ENCODE measurements at regions not wholly inside any gene's neighbourhood (a gene's known extent, or its start where the extent isn't known, plus 50 kb on each side); places are given as distances from the start of the nearest gene placed in this dataset.

DNA sequence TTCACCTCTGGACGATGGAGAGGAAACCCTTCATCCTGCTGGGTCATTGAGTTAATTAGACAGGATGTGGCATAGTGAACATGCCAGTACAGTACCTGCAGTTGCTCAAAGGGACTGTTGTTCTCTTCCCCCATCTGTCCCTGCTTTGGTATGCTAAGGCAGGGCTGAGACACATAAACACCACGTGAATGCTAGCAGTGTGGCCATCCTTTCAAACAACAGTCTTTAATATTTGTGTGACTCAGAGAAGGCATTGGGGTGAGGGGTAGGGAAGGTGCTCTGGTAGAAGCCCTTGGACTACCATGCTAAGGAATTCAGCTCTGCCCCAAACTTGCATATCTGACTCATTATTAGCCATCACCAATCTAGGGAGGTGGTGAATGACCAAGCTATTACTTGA is 180.2 kb upstream of the ZNF618 start:
- TF ChIP-seq TAF1 (IDR thresholded peaks at IDR 0.05; ENCODE audit: low read depth): no peak
- TF ChIP-seq, protein P1, sequence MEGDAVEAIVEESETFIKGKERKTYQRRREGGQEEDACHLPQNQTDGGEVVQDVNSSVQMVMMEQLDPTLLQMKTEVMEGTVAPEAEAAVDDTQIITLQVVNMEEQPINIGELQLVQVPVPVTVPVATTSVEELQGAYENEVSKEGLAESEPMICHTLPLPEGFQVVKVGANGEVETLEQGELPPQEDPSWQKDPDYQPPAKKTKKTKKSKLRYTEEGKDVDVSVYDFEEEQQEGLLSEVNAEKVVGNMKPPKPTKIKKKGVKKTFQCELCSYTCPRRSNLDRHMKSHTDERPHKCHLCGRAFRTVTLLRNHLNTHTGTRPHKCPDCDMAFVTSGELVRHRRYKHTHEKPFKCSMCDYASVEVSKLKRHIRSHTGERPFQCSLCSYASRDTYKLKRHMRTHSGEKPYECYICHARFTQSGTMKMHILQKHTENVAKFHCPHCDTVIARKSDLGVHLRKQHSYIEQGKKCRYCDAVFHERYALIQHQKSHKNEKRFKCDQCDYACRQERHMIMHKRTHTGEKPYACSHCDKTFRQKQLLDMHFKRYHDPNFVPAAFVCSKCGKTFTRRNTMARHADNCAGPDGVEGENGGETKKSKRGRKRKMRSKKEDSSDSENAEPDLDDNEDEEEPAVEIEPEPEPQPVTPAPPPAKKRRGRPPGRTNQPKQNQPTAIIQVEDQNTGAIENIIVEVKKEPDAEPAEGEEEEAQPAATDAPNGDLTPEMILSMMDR (IDR thresholded peaks at IDR 0.05; ENCODE audit: poor library complexity, severe bottlenecking): no peak
- no peak for TF ChIP-seq POLR2AphosphoS5 (IDR thresholded peaks at IDR 0.05)
- no peak for TF ChIP-seq EP300 (conservative IDR thresholded peaks at IDR 0.05; ENCODE audit: poor library complexity, severe bottlenecking)
- no peak for TF ChIP-seq MXI1 (conservative IDR thresholded peaks at IDR 0.05; ENCODE audit: poor library complexity, severe bottlenecking)

Data from neural cell (in vitro differentiated cells).